HG03521 (cell line): ENCODE measurements at regions not wholly inside any gene's neighbourhood (a gene's known extent, or its start where the extent isn't known, plus 50 kb on each side); places are given as distances from the start of the nearest gene placed in this dataset.
"Not testable (repeated sequence)": the region's sequence is repeated elsewhere in the genome, so short reads cannot be mapped to it uniquely, and the experiment has no call there.

Experiments
- ATAC-seq: cut with Tn5 transposase; IDR thresholded peaks from one replicate; pipeline ENCODE4 v1.9.1; 2021; ENCODE audit warnings: mild to moderate bottlenecking, moderate library complexity; ENCODE audit not compliant: unreplicated experiment

GRCh38 chr14:106745016-106745767, 1218.8 kb downstream of the TMEM121 start:
- peak; percentile 45 for ATAC-seq

DNA sequence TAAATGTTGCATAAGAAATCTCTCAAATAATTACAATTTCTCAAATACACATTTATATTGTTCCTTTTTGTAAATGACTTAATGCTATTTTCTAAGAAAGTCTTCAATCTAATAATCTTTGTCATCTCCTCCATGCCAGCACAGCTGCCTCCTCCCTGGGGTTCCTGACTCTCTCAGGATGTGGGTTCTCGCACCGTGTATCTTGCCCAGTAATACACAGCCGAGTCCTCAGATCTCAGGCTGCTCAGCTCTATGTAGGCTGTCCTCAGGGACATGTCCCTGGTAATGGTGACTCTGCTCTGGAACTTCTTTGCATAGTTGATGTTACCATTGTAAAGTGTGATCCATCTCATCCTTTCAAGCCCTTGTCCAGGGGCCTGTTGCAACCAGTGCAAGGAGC, 1223.7 kb downstream of the TMEM121 start:
- not testable (repeated sequence) for ATAC-seq

GRCh38 chr14:106753751-106754150, 1227.4 kb downstream of the TMEM121 start:
- not testable (repeated sequence) for ATAC-seq

DNA sequence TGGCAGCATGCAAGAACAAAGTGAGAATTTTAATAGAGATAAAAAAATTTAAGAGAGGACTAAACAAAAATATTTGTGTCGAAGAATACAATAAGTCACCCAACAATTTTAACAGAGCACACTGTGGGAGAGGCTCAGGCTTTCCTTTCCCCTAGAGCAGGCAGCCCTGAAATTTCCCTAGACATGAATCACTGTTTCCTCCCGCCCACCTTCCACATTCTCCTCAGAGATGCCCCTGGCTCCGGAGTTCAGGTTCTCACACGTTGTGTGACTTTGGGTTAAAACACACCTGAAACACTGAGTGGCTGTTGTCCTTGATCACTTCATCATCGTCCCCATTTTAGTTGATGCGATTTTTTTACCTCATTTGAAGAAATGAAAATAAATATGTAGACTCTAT, 1231.1 kb downstream of the TMEM121 start:
- ATAC-seq: not testable (repeated sequence)

GRCh38 chr14:106761886-106762816, 1235.8 kb downstream of the TMEM121 start:
- ATAC-seq: peak; percentile 34

- ATAC-seq: peak; percentile 54
Measured at GRCh38 chr14:106764968-106765369, 1238.6 kb downstream of the TMEM121 start.

DNA sequence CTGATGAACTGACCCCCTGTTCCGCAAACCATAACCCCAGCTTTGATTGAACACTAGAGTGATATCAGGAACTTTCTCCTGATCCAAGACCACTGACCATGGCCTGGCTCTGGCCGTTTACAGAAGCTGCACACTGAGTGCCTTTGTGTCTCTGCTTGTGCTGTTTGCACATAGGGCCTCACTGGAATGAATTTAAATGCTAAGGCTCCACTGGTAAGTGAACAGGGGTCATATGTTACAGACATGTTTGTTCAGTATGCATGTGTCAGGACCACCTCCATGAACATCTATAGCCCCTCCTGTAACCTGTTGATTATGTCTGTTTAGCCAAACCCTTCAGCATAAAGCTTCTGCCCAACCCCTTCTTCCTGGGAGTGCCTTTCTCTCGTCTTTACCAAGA, 1239.8 kb downstream of the TMEM121 start:
- ATAC-seq: no peak

- ATAC-seq: not testable (repeated sequence)
Measured at GRCh38 chr14:106766551-106767277, 1240.3 kb downstream of the TMEM121 start.

DNA sequence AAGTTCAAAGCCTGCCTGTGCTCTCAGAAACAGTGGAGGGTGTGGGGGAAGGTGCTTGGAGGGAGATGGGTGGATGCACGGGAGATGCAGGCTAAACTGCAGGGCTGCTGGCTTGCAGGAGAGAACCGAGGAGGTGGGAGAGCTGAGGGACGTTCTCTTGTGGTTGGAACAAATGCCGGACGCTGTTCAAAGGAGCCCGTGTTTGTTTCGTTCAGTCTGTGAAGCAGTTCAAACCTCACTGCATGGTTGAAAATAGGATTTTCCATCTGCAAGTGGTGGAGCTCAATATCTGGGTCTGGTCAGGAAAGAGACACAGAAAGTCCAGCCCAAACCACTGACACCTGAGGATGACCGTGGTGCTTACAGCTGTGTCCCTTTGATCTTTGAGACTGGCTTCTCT, 1241.8 kb downstream of the TMEM121 start:
- ATAC-seq: not testable (repeated sequence)

DNA sequence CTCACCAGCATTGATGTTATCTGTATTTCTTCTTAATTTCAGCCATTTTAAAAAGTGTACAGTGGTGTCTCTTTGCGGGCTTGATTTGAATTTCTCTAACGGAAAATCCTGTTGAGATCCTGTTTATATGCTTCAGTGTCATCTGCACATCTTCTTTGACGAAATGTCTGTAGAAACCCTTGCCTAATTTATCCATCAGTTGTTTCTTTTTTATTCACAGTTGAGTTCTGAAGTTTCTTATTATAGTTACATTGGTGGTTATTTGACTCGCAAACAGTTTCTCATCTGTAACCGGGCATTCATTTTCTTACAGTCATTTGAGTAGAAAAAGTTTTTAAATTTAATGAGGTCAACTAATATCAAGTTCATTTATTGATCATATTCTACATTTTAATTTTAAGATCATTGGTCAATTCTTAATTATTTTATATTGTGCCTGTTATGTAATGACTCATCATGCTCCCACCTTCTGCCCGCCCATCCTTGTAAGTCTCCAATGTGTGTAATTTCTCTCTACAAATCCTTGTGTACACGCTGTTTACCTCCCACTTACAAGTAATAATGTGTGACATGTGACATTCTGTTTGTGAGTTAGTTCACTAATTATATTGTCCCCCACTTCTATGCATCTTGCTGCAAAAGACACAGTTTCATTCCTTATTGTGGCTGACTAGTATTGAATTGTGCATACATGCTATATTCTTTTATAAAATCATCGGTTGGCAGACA, 1242.8 kb downstream of the TMEM121 start:
- not testable (repeated sequence) for ATAC-seq

DNA sequence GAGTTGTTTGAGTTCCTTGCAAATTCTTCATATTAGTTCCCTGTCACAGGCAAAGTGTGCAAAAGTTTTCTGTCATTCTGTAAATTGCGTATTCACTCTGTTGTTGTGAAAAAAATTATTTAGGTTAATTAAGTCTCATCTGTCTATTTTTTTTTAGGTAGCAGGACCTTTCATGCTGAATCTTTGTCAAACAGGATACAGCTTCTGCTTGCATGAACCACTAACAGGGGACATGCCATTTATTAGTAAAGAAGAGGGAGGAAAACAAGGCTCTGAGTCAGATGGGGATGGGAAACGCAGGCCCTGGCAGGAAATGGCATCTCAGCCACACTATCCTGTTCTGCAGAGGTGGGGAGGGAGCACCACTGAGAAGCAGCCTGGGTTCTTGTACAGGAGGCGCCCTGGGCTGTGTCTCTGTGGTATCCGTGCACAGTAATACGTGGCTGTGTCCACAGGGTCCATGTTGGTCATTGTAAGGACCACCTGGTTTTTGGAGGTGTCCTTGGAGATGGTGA, 1243.8 kb downstream of the TMEM121 start:
- ATAC-seq: not testable (repeated sequence)

GRCh38 chr14:106774889-106775480, 1248.6 kb downstream of the TMEM121 start:
- ATAC-seq: not testable (repeated sequence)

DNA sequence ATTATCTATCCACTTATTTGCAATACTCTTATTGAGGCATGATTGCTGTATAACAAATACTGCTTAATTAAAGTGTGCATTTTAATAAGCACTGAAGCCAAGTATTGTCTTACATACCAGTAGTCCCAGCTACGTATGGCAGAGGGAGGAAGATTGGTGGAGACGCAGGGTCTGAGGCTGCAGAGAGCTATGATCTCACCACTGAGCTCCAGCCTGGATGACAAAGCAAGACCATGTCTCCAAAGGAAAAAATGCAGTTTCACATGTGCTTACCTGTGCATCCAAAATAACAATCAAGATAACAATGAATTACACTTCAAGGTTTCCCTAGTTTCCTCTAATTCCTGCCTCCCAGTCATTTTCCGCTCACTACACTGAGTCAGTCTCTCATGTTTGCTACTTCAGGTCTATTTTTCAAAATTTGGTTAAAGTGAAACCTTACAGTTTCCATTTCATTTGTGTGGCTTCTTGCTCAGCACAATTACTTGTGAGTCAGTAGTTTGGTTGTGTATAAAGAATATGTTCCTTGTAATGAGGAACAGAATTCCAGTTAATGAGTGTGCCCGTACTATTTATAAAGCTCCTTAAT, 1250.1 kb downstream of the TMEM121 start:
- no peak for ATAC-seq

GRCh38 chr14:106778986-106779385, 1252.6 kb downstream of the TMEM121 start:
- no peak for ATAC-seq

DNA sequence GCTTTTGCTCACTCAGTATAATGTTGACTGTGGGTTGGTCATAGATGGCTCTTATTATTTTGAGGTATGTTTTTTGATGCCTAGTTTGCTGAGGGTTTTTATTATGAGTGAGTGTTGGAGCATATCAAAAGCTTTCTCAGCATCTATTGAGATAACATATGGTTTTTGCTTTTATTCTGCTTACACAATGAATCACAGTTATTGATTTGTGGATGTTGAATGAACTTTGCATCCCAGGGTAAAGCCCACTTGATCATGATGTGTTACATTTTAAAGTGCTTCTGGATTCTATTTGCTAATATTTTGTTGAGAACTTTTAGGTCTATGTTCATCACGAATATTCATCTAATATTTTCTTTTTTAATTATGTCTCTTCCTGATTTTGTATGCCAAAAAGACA, 1260.3 kb downstream of the TMEM121 start:
- ATAC-seq: no peak

DNA sequence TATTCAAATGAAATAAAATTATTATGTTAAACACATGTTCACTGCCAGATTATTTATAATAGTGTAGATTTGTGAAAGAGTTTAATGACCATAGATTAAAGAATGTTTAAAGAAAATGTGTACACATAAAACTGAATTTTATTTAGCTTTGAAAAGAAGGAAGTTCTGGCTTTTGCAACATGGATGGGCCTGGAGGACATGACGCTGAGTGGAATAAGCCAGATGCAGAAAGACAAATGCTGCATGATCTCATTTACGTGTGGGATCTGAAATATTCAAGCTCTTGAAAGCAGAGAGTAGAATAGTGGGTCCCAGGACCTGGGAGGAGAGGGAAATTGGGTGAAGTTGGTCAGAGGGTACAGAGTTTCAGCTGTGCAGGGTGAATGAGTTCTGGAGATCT, 1261.2 kb downstream of the TMEM121 start:
- no peak for ATAC-seq

GRCh38 chr14:106788534-106788933, 1262.2 kb downstream of the TMEM121 start:
- no peak for ATAC-seq

GRCh38 chr14:106789318-106789717, 1262.9 kb downstream of the TMEM121 start:
- no peak for ATAC-seq
